HepG2 (cell line): ENCODE measurements at regions not wholly inside any gene's neighbourhood (a gene's known extent, or its start where the extent isn't known, plus 50 kb on each side); places are given as distances from the start of the nearest gene placed in this dataset.

Source experiments
- ATAC-seq: fragments of 200-7000 bp; cut with Tn5 transposase; 3 replicates; pipeline ENCODE4 v1.9.1; 2020; ENCODE audit warnings: mild to moderate bottlenecking, moderate library complexity
- BruUV-seq: library from RNA; stranded (reverse); fragments of 400-500 nt; replicated peaks from 2 replicates; lab custom pipeline; 2021; lab: Mats Ljungman, UMichigan
- CTCF ChIA-PET: fragments of 300-600 bp; formaldehyde crosslinking; extraction: SDS; loops from one replicate; lab custom pipeline; 2021; ENCODE audit warnings: low total read pairs, inconsistent platforms, low intra/inter-chr PET ratio; lab: Yijun Ruan, JAX
- POLR2A ChIA-PET: fragments of 350-600 bp; sonication (Branson Sonifier 250); formaldehyde crosslinking; loops from one replicate; lab custom pipeline; 2020; ENCODE audit warnings: antibody characterized with exemption, inconsistent platforms; lab: Yijun Ruan, JAX
- DNase-seq: peaks from one replicate; pipeline ENCODE4 v3.0.0-alpha.2; 2015; ENCODE audit warnings: low spot score
- FAIRE-seq: peaks from 3 replicates; lab custom pipeline; 2011; peaks lifted over from hg19 to GRCh38; lab: Jason Lieb, UNC
- H2AFZ ChIP-seq: one replicate; pipeline ENCODE4 v1.6.1; 2011; ENCODE audit warnings: low read length, inconsistent platforms
- H3K27ac ChIP-seq: fragments of 300-600 bp; 3 replicates; pipeline ENCODE4 v1.8.0; 2011; ENCODE audit warnings: mixed run types, mild to moderate bottlenecking, mixed read lengths, low read length, inconsistent platforms; ENCODE audit not compliant: insufficient read depth; ENCODE audit errors: extremely low read length
- H3K27me3 ChIP-seq, 2 experiments: fragments of 200-600 bp in 1 of 2; 2 replicates in 1 of 2; 3 replicates in 1 of 2; pipeline versions ENCODE4 v1.6.0 to v1.8.0; 2011; ENCODE audit warnings: low read length in 2 of 2, mild to moderate bottlenecking in 2 of 2, moderate library complexity in 2 of 2, inconsistent platforms in 1 of 2; ENCODE audit not compliant: insufficient read depth in 2 of 2, control insufficient read depth in 1 of 2
- H3K36me3 ChIP-seq, 2 experiments: fragments of 200-600 bp in 1 of 2; replicated peaks in 1 of 2; 2 replicates in 1 of 2; 3 replicates in 1 of 2; pipeline versions ENCODE4 v1.5.1 to v1.8.0; 2011; ENCODE audit warnings: low read length in 2 of 2, inconsistent platforms in 1 of 2; ENCODE audit not compliant: insufficient read depth in 2 of 2, control insufficient read depth in 1 of 2
- H3K4me1 ChIP-seq: 2 replicates; pipeline ENCODE4 v1.5.1; 2012; ENCODE audit warnings: low read length, inconsistent platforms; ENCODE audit not compliant: insufficient read depth
- H3K4me2 ChIP-seq: 2 replicates; pipeline ENCODE4 v1.6.0; 2011; ENCODE audit warnings: low read depth, low read length, inconsistent platforms
- H3K4me3 ChIP-seq, 3 experiments: fragments of 200-600 bp in 1 of 3; sonication (generic), shearing (Covaris generic) in 1 of 3; replicated peaks in 1 of 3; 2 replicates each; pipeline ENCODE4 v1.5.1; 2011 to 2016; ENCODE audit warnings: low read length in 3 of 3, inconsistent platforms in 2 of 3, low read depth in 2 of 3, mild to moderate bottlenecking in 2 of 3, control low read depth in 1 of 3, mixed read lengths in 1 of 3; ENCODE audit not compliant: insufficient read depth in 1 of 3
- H3K79me2 ChIP-seq: one replicate; pipeline ENCODE4 v1.6.1; 2011; ENCODE audit warnings: low read length, inconsistent platforms; ENCODE audit not compliant: insufficient read depth
- H3K9ac ChIP-seq: 2 replicates; pipeline ENCODE4 v1.6.0; 2011; ENCODE audit warnings: mild to moderate bottlenecking, low read depth, low read length, inconsistent platforms; ENCODE audit not compliant: insufficient read depth
- H3K9me3 ChIP-seq: 2 replicates; pipeline ENCODE4 v1.5.1; 2012; ENCODE audit warnings: mild to moderate bottlenecking, low read length
- H4K20me1 ChIP-seq: 2 replicates; pipeline ENCODE4 v1.6.0; 2011; ENCODE audit warnings: inconsistent platforms, mild to moderate bottlenecking, low read length, moderate library complexity; ENCODE audit not compliant: insufficient read depth
- BATF2 ChIP-seq: sonication (generic); formaldehyde crosslinking; IDR thresholded peaks from 2 replicates; pipeline ENCODE4 v1.8.0; 2022; ENCODE audit warnings: mild to moderate bottlenecking, missing genetic modification reagents, moderate library complexity
- FUBP1 ChIP-seq: sonication (generic); formaldehyde crosslinking; IDR thresholded peaks from 2 replicates; pipeline ENCODE4 v1.5.1; 2020; ENCODE audit warnings: missing genetic modification reagents, mild to moderate bottlenecking, borderline replicate concordance
- HNRNPK ChIP-seq: fragments of 200-400 bp; formaldehyde crosslinking; IDR thresholded peaks from 2 replicates; pipeline ENCODE4 v1.6.1; 2018; ENCODE audit warnings: low read length, low read depth, moderate library complexity, mild to moderate bottlenecking; ENCODE audit not compliant: poor library complexity, severe bottlenecking
- HNRNPL ChIP-seq: fragments of 200-400 bp; formaldehyde crosslinking; IDR thresholded peaks from 2 replicates; pipeline ENCODE4 v1.6.1; 2017; ENCODE audit warnings: mild to moderate bottlenecking, low read depth, low read length
- SYNCRIP ChIP-seq: fragments of 200-400 bp; formaldehyde crosslinking; IDR thresholded peaks from 2 replicates; pipeline ENCODE4 v1.6.1; 2018; ENCODE audit warnings: mild to moderate bottlenecking, low read depth, low read length; ENCODE audit not compliant: insufficient read depth
- TAF1 ChIP-seq: sonication (generic); formaldehyde crosslinking; IDR thresholded peaks from 2 replicates; pipeline ENCODE4 v1.4.0; 2020; ENCODE audit warnings: missing genetic modification reagents
- TGIF2 ChIP-seq: IDR thresholded peaks from 2 replicates; pipeline ENCODE4 v1.6.1; 2016; ENCODE audit warnings: control low read depth, missing compliant biosample characterization
- ZFY ChIP-seq: sonication (generic); formaldehyde crosslinking; IDR thresholded peaks from 2 replicates; pipeline ENCODE4 v1.4.0; 2020; ENCODE audit warnings: missing genetic modification reagents
- ZGPAT ChIP-seq: IDR thresholded peaks from 2 replicates; pipeline ENCODE4 v1.6.1; 2016; ENCODE audit warnings: mild to moderate bottlenecking
- ZNF670 ChIP-seq: sonication (generic); formaldehyde crosslinking; IDR thresholded peaks from 2 replicates; pipeline ENCODE4 v1.8.0; 2022; ENCODE audit warnings: mild to moderate bottlenecking, missing genetic modification reagents, borderline replicate concordance
- ZNF747 ChIP-seq: sonication (generic); formaldehyde crosslinking; IDR thresholded peaks from 2 replicates; pipeline ENCODE4 v1.8.1; 2023; ENCODE audit warnings: missing genetic modification reagents, mild to moderate bottlenecking, borderline replicate concordance
- ZNF883 ChIP-seq: sonication (generic); formaldehyde crosslinking; IDR thresholded peaks from 2 replicates; pipeline ENCODE4 v1.5.1; 2020; ENCODE audit warnings: mild to moderate bottlenecking, missing genetic modification reagents; ENCODE audit errors: not compliant biosample characterization
- WGBS: methylation state at CpG from one replicate; pipeline ENCODE4 v1.1.6; 2017; ENCODE audit warnings: low lambda C conversion rate; 5-methylcytosine and 5-hydroxymethylcytosine counted together
- in situ Hi-C: cut with HindIII; loops from 2 replicates; pipeline ENCODE4 v1.10.0; 2017; ENCODE audit warnings: low pct_unique_long_range_greater_than_20kb; ENCODE audit not compliant: extremely low pct_ligation_motif_present
- intact Hi-C: fragments of 100-400 bp; cut with micrococcal nuclease; formaldehyde crosslinking; loops from one replicate; pipeline ENCODE4 v1.10.0; 2022; ENCODE audit not compliant: unreplicated experiment

GRCh38 chr6:12477616-12478015, 187.5 kb downstream of the EDN1 start:
- Histone ChIP-seq H3K4me3 (no peak overlapping the region), H3K79me2 (no peaks in the 10 kb centered on the region), H3K4me1 (0 out of 2 replicates have a peak, but pooled peaks cover 6% of the 10 kb centered on the region), H3K27me3 (no peaks in the 10 kb centered on the region), H3K9me3 (no peaks in the 10 kb centered on the region), H3K36me3 (no peaks in the 10 kb centered on the region), H4K20me1 (no peaks in the 10 kb centered on the region), H3K4me2 (no peak overlapping the region), H3K27ac (no peak overlapping the region), H3K9ac (no peak overlapping the region), H2AFZ (no peak overlapping the region)
- DNase-seq (no peak), FAIRE-seq (no peak), ATAC-seq (no peak)
- ChIA-PET POLR2A (no interaction called here), CTCF (no interaction called here)
- in situ Hi-C loops (no loop called here), intact Hi-C loops (no loop called here)
- no TSS peak for BruUV-seq
- TF ChIP-seq ZNF670 (no peak), ZGPAT (CRISPR knock-in tag) (no peak), HNRNPK (no peak), FUBP1 (CRISPR knock-in tag) (no peak), ZFY (CRISPR knock-in tag) (no peak), ZNF747 (no peak), TGIF2 (CRISPR knock-in tag) (no peak), BATF2 (CRISPR knock-in tag) (no peak), ZNF883 (no peak), SYNCRIP (no peak), TAF1 (no peak), HNRNPL (no peak)
- 66% methylated on average over 3 of the region's 3 CpGs for WGBS
